Transverse colon (tissue), 4 donors: ENCODE measurements at regions not wholly inside any gene's neighbourhood (a gene's known extent, or its start where the extent isn't known, plus 50 kb on each side); places are given as distances from the start of the nearest gene placed in this dataset.

Experiments
- CTCF ChIP-seq, 5 experiments: fragments of 200-600 bp in 3 of 5; fragments of 450-650 bp in 2 of 5; sonication (generic) in 3 of 5; IDR thresholded peaks; 1 replicate in 2 of 5; 2 replicates in 3 of 5; pipeline ENCODE4 v1.5.1; 2016 to 2017; ENCODE audit warnings: antibody characterized with exemption in 5 of 5, inconsistent platforms in 3 of 5, mild to moderate bottlenecking in 2 of 5, moderate library complexity in 1 of 5
- EP300 ChIP-seq: sonication (generic); formaldehyde crosslinking; IDR thresholded peaks from one replicate; pipeline ENCODE4 v1.6.1; 2017; ENCODE audit warnings: antibody characterized with exemption, low read depth
- POLR2A ChIP-seq: fragments of 450-650 bp; IDR thresholded peaks from one replicate; pipeline ENCODE4 v1.6.1; 2016; ENCODE audit warnings: antibody characterized with exemption, mild to moderate bottlenecking, moderate library complexity
- POLR2AphosphoS5 ChIP-seq, 3 donors: sonication (generic); formaldehyde crosslinking; IDR thresholded peaks; one replicate each; pipeline ENCODE4 v1.6.1; 2016; ENCODE audit warnings: antibody characterized with exemption in 3 of 3

DNA sequence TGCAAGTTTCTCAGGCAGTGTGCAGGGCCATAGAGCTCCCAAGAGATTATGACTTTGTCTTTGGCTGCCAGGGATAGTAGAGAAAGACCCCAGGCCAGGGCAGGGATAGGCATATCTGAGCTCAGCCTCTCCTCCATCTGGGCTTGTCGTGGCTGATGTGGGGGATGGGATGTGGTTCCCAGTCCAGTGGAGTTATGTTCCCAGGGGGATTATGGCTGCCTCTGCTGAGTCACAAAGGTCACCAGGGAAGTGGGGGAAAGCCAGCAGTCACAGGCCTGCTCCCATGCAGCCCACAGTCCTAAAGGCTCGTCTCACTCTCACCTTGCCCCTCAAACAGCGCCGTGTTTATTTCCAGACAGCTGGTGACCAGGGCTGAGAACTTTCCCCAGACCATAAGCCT is 354.9 kb downstream of the SI start:
- TF ChIP-seq CTCF (IDR thresholded peaks at IDR 0.05) (no peak), POLR2A (no peak), EP300 (no peak), POLR2AphosphoS5 (IDR thresholded peaks at IDR 0.05) (no peak)
